ENCODE measurements at regions not wholly inside any gene's neighbourhood (a gene's known extent, or its start where the extent isn't known, plus 50 kb on each side); places are given as distances from the start of the nearest gene placed in this dataset.

DNA sequence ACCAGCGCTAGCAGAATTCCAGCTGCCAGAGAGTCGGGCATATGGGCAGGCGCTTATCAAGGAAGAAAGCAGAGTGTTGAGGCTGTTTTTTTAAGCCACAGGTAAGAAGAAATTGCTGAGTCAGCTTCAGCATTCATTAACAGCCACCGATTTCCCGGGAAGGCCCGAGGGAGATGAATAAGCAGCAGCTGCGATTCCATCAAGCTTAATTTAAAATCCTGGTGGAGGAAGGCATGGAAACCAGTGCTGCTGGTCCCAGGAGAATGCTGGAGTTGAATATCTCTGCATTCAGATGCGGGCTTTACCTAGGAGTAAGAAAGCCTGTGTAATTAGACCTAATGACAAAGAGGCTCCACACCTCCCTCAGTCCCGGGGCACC, 168.8 kb downstream of the BRD1 start (continued):
- TF ChIP-seq, protein P1, sequence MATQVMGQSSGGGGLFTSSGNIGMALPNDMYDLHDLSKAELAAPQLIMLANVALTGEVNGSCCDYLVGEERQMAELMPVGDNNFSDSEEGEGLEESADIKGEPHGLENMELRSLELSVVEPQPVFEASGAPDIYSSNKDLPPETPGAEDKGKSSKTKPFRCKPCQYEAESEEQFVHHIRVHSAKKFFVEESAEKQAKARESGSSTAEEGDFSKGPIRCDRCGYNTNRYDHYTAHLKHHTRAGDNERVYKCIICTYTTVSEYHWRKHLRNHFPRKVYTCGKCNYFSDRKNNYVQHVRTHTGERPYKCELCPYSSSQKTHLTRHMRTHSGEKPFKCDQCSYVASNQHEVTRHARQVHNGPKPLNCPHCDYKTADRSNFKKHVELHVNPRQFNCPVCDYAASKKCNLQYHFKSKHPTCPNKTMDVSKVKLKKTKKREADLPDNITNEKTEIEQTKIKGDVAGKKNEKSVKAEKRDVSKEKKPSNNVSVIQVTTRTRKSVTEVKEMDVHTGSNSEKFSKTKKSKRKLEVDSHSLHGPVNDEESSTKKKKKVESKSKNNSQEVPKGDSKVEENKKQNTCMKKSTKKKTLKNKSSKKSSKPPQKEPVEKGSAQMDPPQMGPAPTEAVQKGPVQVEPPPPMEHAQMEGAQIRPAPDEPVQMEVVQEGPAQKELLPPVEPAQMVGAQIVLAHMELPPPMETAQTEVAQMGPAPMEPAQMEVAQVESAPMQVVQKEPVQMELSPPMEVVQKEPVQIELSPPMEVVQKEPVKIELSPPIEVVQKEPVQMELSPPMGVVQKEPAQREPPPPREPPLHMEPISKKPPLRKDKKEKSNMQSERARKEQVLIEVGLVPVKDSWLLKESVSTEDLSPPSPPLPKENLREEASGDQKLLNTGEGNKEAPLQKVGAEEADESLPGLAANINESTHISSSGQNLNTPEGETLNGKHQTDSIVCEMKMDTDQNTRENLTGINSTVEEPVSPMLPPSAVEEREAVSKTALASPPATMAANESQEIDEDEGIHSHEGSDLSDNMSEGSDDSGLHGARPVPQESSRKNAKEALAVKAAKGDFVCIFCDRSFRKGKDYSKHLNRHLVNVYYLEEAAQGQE (tag by site-specific recombination; IDR thresholded peaks at IDR 0.05): no peak
- no peak for TF ChIP-seq ZNF561 (tag by site-specific recombination; IDR thresholded peaks at IDR 0.05; ENCODE audit: borderline replicate concordance)

DNA sequence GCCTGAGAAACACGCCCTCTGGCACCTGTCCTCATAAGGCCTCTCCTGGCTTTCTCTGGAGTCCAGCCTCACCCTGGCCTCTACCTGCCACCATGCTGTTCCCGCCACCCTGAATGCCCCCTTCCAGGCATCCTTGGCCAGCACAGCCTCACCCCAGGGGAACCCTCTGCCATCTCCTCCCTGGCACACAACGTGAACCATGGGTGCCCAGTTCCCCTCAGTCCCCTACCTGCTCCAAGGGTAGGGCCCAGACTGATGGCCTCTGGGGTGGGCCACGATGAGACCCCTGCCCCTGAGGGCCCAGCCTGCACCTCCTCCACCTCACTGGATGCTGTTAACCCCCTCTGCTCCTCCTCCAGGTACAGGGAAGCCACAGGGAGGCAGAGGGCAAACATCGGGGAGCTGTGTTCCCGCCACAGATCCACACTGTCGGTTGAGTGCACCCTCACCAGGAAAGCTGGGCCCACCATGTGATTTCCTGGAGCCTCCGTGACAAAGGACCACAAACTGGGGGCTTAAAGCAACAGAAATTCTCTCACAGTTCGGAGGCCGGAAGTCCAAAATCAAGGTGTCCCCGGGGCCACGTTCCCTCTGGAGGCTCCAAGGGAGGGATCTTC, 169.6 kb downstream of the BRD1 start:
- POLR2A ChIA-PET: no interaction called here
- H3K27ac ChIP-seq (ENCODE audit: extremely low read depth, low read depth, low read length): no peak overlapping the region

DNA sequence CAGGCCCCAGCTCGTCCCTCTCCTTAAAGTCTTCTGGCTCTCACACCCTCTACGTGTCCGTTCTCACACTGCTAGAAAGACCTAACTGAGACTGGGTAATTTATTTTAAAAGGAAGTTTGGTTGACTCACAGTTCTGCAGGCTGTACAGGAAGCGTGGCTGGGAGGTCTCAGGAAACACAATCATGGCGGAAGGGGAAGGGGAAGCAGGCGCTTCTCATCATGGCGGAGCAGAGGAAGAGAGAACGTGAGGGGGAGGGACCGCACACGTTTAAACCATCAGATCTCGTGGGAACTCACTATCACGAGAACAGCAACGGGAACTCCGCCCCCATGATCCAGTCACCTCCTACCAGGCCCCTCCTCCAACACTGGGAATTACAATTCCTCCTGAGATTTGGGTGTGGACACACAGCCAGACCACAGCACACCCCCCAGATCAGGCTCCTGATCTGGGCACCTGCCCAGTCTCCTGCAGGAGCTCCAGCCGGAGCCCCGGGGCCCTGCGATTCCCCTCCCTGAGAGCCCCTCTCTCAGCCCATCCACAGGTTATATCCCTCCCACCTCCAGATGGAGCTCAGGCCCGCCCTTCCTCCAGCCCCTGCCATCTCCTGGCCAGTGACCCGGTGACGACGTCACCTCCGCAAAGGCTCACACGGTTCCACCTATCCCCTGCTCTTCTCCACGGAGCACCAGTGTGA, 170.2 kb downstream of the BRD1 start:
- H3K4me1 ChIP-seq (ENCODE audit: control insufficient read depth, insufficient read depth, low read length): no peaks in the 10 kb centered on the region
- H3K36me3 ChIP-seq (ENCODE audit: control insufficient read depth in 2 of 2, insufficient read depth in 1 of 2, low read length in 2 of 2): no peaks in the 10 kb centered on the region
- no peak overlapping the region for H3K27ac ChIP-seq (ENCODE audit: extremely low read depth, low read depth, low read length)
- H3K9me3 ChIP-seq (ENCODE audit: control insufficient read depth, insufficient read depth, low read depth, low read length): no peaks in the 10 kb centered on the region
- ChIA-PET POLR2A (interaction anchor here (1.0 kb wide), 1 partner anchor 12 kb away, joined by 3 read pairs; no protein-coding TSS in a partner anchor), CTCF (interaction anchor here (1.0 to 1.1 kb wide), 2 partner anchors 24 to 43 kb away, joined by 3 to 4 read pairs; no protein-coding TSS in a partner anchor)
- H3K4me3 ChIP-seq (ENCODE audit: low read depth, low read length): no peak overlapping the region
- TF ChIP-seq, protein P2, sequence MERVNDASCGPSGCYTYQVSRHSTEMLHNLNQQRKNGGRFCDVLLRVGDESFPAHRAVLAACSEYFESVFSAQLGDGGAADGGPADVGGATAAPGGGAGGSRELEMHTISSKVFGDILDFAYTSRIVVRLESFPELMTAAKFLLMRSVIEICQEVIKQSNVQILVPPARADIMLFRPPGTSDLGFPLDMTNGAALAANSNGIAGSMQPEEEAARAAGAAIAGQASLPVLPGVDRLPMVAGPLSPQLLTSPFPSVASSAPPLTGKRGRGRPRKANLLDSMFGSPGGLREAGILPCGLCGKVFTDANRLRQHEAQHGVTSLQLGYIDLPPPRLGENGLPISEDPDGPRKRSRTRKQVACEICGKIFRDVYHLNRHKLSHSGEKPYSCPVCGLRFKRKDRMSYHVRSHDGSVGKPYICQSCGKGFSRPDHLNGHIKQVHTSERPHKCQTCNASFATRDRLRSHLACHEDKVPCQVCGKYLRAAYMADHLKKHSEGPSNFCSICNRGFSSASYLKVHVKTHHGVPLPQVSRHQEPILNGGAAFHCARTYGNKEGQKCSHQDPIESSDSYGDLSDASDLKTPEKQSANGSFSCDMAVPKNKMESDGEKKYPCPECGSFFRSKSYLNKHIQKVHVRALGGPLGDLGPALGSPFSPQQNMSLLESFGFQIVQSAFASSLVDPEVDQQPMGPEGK (tag by site-specific recombination; IDR thresholded peaks at IDR 0.05): no peak
- TF ChIP-seq ZNF776 (tag by site-specific recombination; IDR thresholded peaks at IDR 0.05; ENCODE audit: borderline replicate concordance) (no peak), ZNF341 (tag by site-specific recombination; IDR thresholded peaks at IDR 0.05; ENCODE audit: low read depth) (no peak), BCL11B (tag by site-specific recombination; IDR thresholded peaks at IDR 0.05; ENCODE audit: low read depth) (no peak), ZNF571 (tag by site-specific recombination; IDR thresholded peaks at IDR 0.05) (no peak), ZNF658 (tag by site-specific recombination; IDR thresholded peaks at IDR 0.05) (no peak), KLF16 (tag by site-specific recombination; IDR thresholded peaks at IDR 0.05) (no peak)
- TF ChIP-seq, protein P3, sequence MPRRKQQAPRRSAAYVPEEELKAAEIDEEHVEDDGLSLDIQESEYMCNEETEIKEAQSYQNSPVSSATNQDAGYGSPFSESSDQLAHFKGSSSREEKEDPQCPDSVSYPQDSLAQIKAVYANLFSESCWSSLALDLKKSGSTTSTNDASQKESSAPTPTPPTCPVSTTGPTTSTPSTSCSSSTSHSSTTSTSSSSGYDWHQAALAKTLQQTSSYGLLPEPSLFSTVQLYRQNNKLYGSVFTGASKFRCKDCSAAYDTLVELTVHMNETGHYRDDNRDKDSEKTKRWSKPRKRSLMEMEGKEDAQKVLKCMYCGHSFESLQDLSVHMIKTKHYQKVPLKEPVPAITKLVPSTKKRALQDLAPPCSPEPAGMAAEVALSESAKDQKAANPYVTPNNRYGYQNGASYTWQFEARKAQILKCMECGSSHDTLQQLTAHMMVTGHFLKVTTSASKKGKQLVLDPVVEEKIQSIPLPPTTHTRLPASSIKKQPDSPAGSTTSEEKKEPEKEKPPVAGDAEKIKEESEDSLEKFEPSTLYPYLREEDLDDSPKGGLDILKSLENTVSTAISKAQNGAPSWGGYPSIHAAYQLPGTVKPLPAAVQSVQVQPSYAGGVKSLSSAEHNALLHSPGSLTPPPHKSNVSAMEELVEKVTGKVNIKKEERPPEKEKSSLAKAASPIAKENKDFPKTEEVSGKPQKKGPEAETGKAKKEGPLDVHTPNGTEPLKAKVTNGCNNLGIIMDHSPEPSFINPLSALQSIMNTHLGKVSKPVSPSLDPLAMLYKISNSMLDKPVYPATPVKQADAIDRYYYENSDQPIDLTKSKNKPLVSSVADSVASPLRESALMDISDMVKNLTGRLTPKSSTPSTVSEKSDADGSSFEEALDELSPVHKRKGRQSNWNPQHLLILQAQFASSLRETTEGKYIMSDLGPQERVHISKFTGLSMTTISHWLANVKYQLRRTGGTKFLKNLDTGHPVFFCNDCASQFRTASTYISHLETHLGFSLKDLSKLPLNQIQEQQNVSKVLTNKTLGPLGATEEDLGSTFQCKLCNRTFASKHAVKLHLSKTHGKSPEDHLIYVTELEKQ (tag by site-specific recombination; IDR thresholded peaks at IDR 0.05; ENCODE audit: borderline replicate concordance): no peak

More for the DNA sequence above, 169.6 kb downstream of the BRD1 start:
- H3K9me3 ChIP-seq (ENCODE audit: control insufficient read depth, insufficient read depth, low read depth, low read length): no peaks in the 10 kb centered on the region
- no peak overlapping the region for H3K4me3 ChIP-seq (ENCODE audit: low read depth, low read length)
- H3K36me3 ChIP-seq (ENCODE audit: control insufficient read depth in 2 of 2, insufficient read depth in 1 of 2, low read length in 2 of 2): no peaks in the 10 kb centered on the region
- CTCF ChIA-PET: no interaction called here
- TF ChIP-seq, protein P4, sequence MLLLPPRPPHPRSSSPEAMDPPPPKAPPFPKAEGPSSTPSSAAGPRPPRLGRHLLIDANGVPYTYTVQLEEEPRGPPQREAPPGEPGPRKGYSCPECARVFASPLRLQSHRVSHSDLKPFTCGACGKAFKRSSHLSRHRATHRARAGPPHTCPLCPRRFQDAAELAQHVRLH (tag by site-specific recombination; IDR thresholded peaks at IDR 0.05): no peak
- TF ChIP-seq, protein P5, sequence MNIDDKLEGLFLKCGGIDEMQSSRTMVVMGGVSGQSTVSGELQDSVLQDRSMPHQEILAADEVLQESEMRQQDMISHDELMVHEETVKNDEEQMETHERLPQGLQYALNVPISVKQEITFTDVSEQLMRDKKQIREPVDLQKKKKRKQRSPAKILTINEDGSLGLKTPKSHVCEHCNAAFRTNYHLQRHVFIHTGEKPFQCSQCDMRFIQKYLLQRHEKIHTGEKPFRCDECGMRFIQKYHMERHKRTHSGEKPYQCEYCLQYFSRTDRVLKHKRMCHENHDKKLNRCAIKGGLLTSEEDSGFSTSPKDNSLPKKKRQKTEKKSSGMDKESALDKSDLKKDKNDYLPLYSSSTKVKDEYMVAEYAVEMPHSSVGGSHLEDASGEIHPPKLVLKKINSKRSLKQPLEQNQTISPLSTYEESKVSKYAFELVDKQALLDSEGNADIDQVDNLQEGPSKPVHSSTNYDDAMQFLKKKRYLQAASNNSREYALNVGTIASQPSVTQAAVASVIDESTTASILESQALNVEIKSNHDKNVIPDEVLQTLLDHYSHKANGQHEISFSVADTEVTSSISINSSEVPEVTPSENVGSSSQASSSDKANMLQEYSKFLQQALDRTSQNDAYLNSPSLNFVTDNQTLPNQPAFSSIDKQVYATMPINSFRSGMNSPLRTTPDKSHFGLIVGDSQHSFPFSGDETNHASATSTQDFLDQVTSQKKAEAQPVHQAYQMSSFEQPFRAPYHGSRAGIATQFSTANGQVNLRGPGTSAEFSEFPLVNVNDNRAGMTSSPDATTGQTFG (tag by site-specific recombination; IDR thresholded peaks at IDR 0.05; ENCODE audit: borderline replicate concordance): no peak
- TF ChIP-seq, protein P2 (tag by site-specific recombination; IDR thresholded peaks at IDR 0.05): no peak
- H3K4me1 ChIP-seq (ENCODE audit: control insufficient read depth, insufficient read depth, low read length): no peaks in the 10 kb centered on the region
